ENCODE measurements at regions not wholly inside any gene's neighbourhood (a gene's known extent, or its start where the extent isn't known, plus 50 kb on each side); places are given as distances from the start of the nearest gene placed in this dataset.

DNA sequence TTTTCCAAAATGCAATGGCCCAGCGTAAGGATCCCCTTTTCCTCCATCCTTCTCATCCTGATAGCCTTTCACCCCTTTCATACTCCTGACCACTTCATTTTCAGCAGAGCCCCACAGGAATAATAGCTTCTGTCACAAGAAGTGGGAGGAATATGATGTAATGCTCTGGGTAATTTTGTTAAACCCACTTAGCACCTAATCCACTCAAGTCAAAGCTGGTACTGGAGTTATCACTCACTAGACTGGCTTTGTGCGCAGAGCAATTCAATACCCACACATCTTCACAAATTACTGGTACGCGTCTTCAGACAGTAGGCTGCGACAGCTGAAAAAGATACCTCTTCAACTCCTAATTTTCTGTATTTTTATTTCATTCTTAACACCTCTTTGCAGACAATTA is 2232.8 kb upstream of the WWC1 start:
- no peak for DNase-seq (ENCODE audit: low spot score)
- no peak overlapping the region for H3K27ac ChIP-seq
- H3K4me3 ChIP-seq, result no peak overlapping the region
- TF ChIP-seq, protein P1, sequence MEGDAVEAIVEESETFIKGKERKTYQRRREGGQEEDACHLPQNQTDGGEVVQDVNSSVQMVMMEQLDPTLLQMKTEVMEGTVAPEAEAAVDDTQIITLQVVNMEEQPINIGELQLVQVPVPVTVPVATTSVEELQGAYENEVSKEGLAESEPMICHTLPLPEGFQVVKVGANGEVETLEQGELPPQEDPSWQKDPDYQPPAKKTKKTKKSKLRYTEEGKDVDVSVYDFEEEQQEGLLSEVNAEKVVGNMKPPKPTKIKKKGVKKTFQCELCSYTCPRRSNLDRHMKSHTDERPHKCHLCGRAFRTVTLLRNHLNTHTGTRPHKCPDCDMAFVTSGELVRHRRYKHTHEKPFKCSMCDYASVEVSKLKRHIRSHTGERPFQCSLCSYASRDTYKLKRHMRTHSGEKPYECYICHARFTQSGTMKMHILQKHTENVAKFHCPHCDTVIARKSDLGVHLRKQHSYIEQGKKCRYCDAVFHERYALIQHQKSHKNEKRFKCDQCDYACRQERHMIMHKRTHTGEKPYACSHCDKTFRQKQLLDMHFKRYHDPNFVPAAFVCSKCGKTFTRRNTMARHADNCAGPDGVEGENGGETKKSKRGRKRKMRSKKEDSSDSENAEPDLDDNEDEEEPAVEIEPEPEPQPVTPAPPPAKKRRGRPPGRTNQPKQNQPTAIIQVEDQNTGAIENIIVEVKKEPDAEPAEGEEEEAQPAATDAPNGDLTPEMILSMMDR (IDR thresholded peaks at IDR 0.05), result no peak

DNA sequence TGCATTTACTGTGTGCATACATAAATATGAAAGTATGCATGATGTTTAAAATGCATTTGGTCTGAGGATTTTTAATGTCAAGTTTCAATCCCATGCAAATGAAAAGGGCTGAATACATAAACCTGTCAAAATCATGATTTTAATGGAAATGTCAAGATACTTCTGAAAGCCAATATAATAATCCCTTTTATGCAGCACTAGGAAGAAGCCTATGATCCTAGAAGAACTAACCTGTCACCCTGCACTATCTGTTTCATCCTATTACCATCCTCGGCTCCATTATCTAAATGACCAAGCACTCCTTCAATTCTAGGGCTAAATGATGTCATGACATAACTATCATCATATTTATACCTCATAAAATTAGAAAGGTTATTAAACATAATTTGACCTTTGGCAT is 2229.4 kb upstream of the WWC1 start:
- TF ChIP-seq, protein P1 (IDR thresholded peaks at IDR 0.05), result no peak
- no peak overlapping the region for H3K27ac ChIP-seq
- no peak overlapping the region for H3K4me3 ChIP-seq

DNA sequence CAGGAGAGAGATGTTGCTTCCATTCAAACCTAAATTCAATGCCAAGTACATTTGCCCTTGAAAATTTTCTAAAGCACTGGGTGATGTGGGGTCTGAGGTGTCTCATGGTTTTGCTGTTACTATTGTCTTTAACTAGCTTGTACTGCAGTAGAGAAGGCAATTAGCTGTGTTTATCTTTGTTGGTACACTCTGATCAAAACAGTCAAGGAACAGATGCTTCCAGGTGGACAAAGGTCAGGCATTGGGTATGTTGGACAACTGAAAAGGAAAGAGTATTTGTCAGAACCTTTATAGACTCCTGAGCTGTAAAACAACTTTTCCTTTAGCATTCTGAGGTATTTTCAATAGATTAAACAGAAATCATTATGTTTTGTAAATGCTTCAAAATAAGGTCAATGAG is 2228.7 kb upstream of the WWC1 start:
- H3K4me3 ChIP-seq, result no peak overlapping the region

More for the DNA sequence above, 2229.4 kb upstream of the WWC1 start:
- no peak for DNase-seq (ENCODE audit: low spot score)

DNA sequence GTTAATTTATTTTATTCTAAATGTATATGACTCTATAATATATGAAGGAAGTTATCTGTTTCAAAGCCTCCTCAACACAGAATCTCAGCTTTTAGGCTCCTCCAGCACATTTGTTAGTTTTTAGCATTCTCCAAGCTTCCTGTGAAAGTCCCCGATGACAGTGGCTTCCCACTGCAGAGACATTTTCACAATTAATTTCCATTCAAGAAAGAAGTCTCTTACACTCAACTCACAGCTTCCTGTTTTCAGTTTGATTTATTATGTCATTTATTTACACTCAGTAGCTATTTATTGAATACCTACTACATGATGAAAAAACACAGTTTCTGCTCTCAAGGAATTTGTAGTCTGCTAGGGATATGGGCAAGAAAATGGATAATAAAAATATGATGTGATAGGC is 2228.2 kb upstream of the WWC1 start:
- H3K4me3 ChIP-seq, result no peak overlapping the region
- no peak for DNase-seq (ENCODE audit: low spot score)
- TF ChIP-seq, protein P1 (IDR thresholded peaks at IDR 0.05), result no peak
- H3K27ac ChIP-seq, result no peak overlapping the region

More for the DNA sequence above, 2228.7 kb upstream of the WWC1 start:
- H3K27ac ChIP-seq, result no peak overlapping the region
- DNase-seq (ENCODE audit: low spot score), result no peak
- TF ChIP-seq, protein P1 (IDR thresholded peaks at IDR 0.05), result no peak

DNA sequence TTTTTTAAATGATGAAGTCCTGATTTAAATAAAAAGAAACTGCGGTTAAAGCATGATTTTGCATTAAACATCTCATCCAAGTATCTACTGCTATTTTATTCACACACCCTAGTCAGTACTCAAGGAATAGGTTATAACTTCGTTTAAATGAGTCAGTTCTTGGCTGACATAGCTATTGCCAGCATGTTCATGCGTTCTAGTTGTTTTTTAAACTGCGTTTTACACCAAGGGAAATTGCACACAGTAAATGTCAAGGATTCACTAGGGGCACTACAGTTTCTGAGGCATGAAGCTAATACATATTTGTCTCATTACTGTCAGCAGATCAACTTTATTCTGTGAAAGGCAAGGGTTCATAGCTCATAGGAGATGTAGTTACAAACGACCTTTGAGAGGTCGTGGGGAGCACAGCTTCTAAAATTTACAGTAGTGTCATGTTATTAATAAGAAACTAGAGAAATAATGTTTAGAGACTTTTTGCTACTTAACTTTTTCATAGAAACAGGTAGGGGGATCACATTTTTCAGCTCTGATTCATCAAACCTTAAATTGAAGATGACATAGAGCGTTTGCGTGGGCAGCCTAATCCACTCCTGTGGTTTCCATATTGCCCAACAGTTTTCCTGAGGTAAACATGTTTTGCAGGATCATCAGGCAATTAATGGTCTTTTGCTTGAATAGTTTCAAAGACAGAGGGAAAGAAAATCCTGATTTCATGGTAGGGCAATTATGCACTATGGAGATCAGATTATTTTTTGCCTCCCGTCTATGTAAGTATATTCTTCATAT is 2222.7 kb upstream of the WWC1 start:
- TF ChIP-seq, protein P1 (IDR thresholded peaks at IDR 0.05), result no peak
- H3K4me3 ChIP-seq, result no peak overlapping the region
- DNase-seq (ENCODE audit: low spot score), result no peak
- no peak overlapping the region for H3K27ac ChIP-seq

DNA sequence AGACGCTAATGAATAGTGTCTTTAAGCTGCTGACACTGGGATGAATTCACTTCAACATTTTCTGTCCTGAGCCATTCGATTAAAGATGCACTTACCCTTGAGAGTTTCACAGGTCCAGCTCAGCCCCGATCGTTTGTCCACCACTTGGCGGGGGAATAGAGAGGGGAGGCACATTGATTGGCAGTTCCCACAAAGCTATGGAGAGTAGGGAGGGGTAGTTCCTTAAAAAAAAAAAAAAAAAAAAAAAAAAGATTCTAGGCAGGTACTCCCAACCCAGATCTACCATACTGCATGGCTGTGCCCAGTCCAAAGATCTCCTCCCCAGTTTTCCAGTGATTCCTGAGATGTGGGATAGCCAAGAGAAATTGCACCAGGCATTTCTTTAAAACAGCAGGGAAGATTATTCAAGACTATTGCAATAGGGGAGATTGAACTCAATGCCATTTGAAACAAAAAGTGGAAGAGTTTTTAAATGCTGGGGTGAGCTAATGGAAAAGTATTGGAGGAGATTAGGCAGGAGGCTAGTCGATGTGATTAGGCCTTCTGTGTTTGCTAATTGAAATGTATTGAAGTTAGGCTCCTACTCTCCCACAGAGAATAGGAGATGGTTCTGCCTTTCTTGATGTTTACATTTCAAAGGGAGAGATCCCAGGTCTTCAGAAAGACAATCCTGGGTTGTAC is 2217.4 kb upstream of the WWC1 start:
- TF ChIP-seq, protein P1 (IDR thresholded peaks at IDR 0.05), result no peak
- no peak overlapping the region for H3K27ac ChIP-seq
- H3K4me3 ChIP-seq, result no peak overlapping the region
- DNase-seq (ENCODE audit: low spot score), result no peak
